Neuronal stem cell (in vitro differentiated cells): ENCODE measurements at regions not wholly inside any gene's neighbourhood (a gene's known extent, or its start where the extent isn't known, plus 50 kb on each side); places are given as distances from the start of the nearest gene placed in this dataset.

Experiments used
- DNase-seq: peaks from one replicate; pipeline ENCODE4 v3.0.0-alpha.2; 2013; ENCODE audit warnings: low spot score
- H2AFZ ChIP-seq: one replicate; pipeline ENCODE4 v1.6.1; 2013; ENCODE audit warnings: mild to moderate bottlenecking, low read length, inconsistent platforms
- H2AK5ac ChIP-seq: 2 replicates; pipeline ENCODE4 v1.6.1; 2013; ENCODE audit warnings: low read depth, mild to moderate bottlenecking, inconsistent platforms, low read length, moderate library complexity, mixed read lengths
- H2BK120ac ChIP-seq: 2 replicates; pipeline ENCODE4 v1.6.1; 2013; ENCODE audit warnings: low read depth, mild to moderate bottlenecking, inconsistent platforms, low read length, moderate library complexity, mixed read lengths
- H2BK12ac ChIP-seq: one replicate; pipeline ENCODE4 v1.6.1; 2013; ENCODE audit warnings: low read length, inconsistent platforms
- H2BK15ac ChIP-seq: 2 replicates; pipeline ENCODE4 v1.6.1; 2013; ENCODE audit warnings: mild to moderate bottlenecking, low read length, inconsistent platforms, mixed read lengths
- H2BK5ac ChIP-seq: one replicate; pipeline ENCODE4 v1.6.1; 2013; ENCODE audit warnings: inconsistent platforms, mild to moderate bottlenecking, low read length, moderate library complexity
- H3K14ac ChIP-seq: one replicate; pipeline ENCODE4 v1.6.1; 2013; ENCODE audit warnings: low read length, inconsistent platforms
- H3K18ac ChIP-seq: 2 replicates; pipeline ENCODE4 v1.6.1; 2013; ENCODE audit warnings: low read length, inconsistent platforms
- H3K23ac ChIP-seq: 2 replicates; pipeline ENCODE4 v1.6.1; 2013; ENCODE audit warnings: low read depth, mild to moderate bottlenecking, mixed read lengths, low read length, inconsistent platforms; ENCODE audit not compliant: poor library complexity
- H3K27ac ChIP-seq: replicated peaks from 3 replicates; pipeline ENCODE4 v1.5.1; 2013; ENCODE audit warnings: low read length, inconsistent platforms
- H3K27me3 ChIP-seq, 3 experiments: 2 replicates each; pipeline ENCODE4 v1.6.1; 2013; ENCODE audit warnings: low read length in 3 of 3, mild to moderate bottlenecking in 2 of 3, inconsistent platforms in 1 of 3, low read depth in 1 of 3, mixed read lengths in 1 of 3, moderate library complexity in 1 of 3; ENCODE audit not compliant: control insufficient read depth in 3 of 3, insufficient read depth in 3 of 3
- H3K36me3 ChIP-seq, 2 donors: replicated peaks in 1 of 2; 2 replicates each; pipeline ENCODE4 v1.6.1; 2013; ENCODE audit warnings: low read length in 2 of 2; ENCODE audit not compliant: control insufficient read depth in 2 of 2, insufficient read depth in 2 of 2
- H3K4ac ChIP-seq: 2 replicates; pipeline ENCODE4 v1.6.1; 2013; ENCODE audit warnings: inconsistent platforms, mild to moderate bottlenecking, low read length, moderate library complexity
- H3K4me1 ChIP-seq, 2 donors: 1 replicate in 1 of 2; 2 replicates in 1 of 2; pipeline ENCODE4 v1.6.1; 2013; ENCODE audit warnings: low read length in 2 of 2, low read depth in 1 of 2; ENCODE audit not compliant: control insufficient read depth in 2 of 2, insufficient read depth in 1 of 2
- H3K4me2 ChIP-seq: one replicate; pipeline ENCODE4 v1.6.1; 2013; ENCODE audit warnings: mild to moderate bottlenecking, low read length, inconsistent platforms; ENCODE audit not compliant: insufficient read depth, poor library complexity, severe bottlenecking
- H3K4me3 ChIP-seq, 2 donors: 2 replicates each; pipeline ENCODE4 v1.5.1; 2013; ENCODE audit warnings: low read length in 2 of 2, mild to moderate bottlenecking in 2 of 2, inconsistent platforms in 1 of 2, moderate library complexity in 1 of 2
- H3K79me1 ChIP-seq: one replicate; pipeline ENCODE4 v1.6.1; 2013; ENCODE audit warnings: low read depth, mild to moderate bottlenecking, inconsistent platforms, low read length, moderate library complexity
- H3K9ac ChIP-seq: one replicate; pipeline ENCODE4 v1.6.1; 2013; ENCODE audit warnings: mild to moderate bottlenecking, low read depth, low read length, inconsistent platforms; ENCODE audit not compliant: poor library complexity
- H3K9me3 ChIP-seq, 2 donors: replicated peaks in 1 of 2; 2 replicates each; pipeline versions ENCODE3 to v1.6.1; 2013; ENCODE audit warnings: low read length in 2 of 2, mild to moderate bottlenecking in 2 of 2, inconsistent platforms in 1 of 2, low read depth in 1 of 2, mixed read lengths in 1 of 2, moderate library complexity in 1 of 2; ENCODE audit not compliant: control insufficient read depth in 2 of 2, insufficient read depth in 1 of 2
- H4K8ac ChIP-seq: one replicate; pipeline ENCODE4 v1.6.1; 2013; ENCODE audit warnings: low read depth, mild to moderate bottlenecking, inconsistent platforms, low read length, moderate library complexity
- H4K91ac ChIP-seq: one replicate; pipeline ENCODE4 v1.6.1; 2013; ENCODE audit warnings: low read length, low read depth, mild to moderate bottlenecking, inconsistent platforms; ENCODE audit not compliant: poor library complexity
- WGBS, 2 donors: extraction: QIAGEN DNeasy Blood & Tissue Kit; methylation state at CpG; one replicate each; pipeline ENCODE4 v1.1.7; 2013; ENCODE audit warnings: missing lambda C conversion rate in 2 of 2, mixed read lengths in 1 of 2; ENCODE audit not compliant: insufficient read length in 2 of 2, insufficient replicate concordance in 1 of 2; ENCODE audit errors: extremely low coverage in 2 of 2; 5-methylcytosine and 5-hydroxymethylcytosine counted together

- no peak overlapping the region for H4K91ac ChIP-seq
- no peak overlapping the region for H4K8ac ChIP-seq
- no peak overlapping the region for H2BK120ac ChIP-seq
- H3K9ac ChIP-seq = no peak overlapping the region
- H3K14ac ChIP-seq = no peak overlapping the region
- H3K27ac ChIP-seq = no peak overlapping the region
- H3K23ac ChIP-seq = no peak overlapping the region
- H3K4ac ChIP-seq = no peak overlapping the region
- no peak overlapping the region for H3K18ac ChIP-seq
- H2BK15ac ChIP-seq = no peak overlapping the region
- no peak overlapping the region for H2AFZ ChIP-seq
- no peaks in the 10 kb centered on the region for H3K4me1 ChIP-seq
- no peaks in the 10 kb centered on the region for H3K9me3 ChIP-seq
- no peaks in the 10 kb centered on the region for H3K36me3 ChIP-seq
- H3K79me1 ChIP-seq = no peaks in the 10 kb centered on the region
- no peak overlapping the region for H2BK12ac ChIP-seq
- no peak overlapping the region for H3K4me2 ChIP-seq
- no peak overlapping the region for H2BK5ac ChIP-seq
- no peak for DNase-seq
- H3K27me3 ChIP-seq = peaks cover 0 to 11% (median 5%) of the 10 kb centered on the region in 3 experiments
- H2AK5ac ChIP-seq = no peak overlapping the region
- no peak overlapping the region for H3K4me3 ChIP-seq
Observed at GRCh38 chr22:22050141-22050775, 67.7 kb upstream of the TOP3B start.

- Histone ChIP-seq H4K91ac (no peak overlapping the region), H2AFZ (no peak overlapping the region), H3K36me3 (no peaks in the 10 kb centered on the region), H3K9ac (no peak overlapping the region), H2BK15ac (no peak overlapping the region), H3K14ac (no peak overlapping the region), H3K23ac (no peak overlapping the region), H4K8ac (no peak overlapping the region), H3K4me3 (no peak overlapping the region), H3K4me2 (no peak overlapping the region), H3K27me3 (peaks cover 0 to 11% (median 5%) of the 10 kb centered on the region in 3 experiments), H3K79me1 (no peaks in the 10 kb centered on the region), H3K18ac (no peak overlapping the region), H3K4ac (no peak overlapping the region), H2BK5ac (no peak overlapping the region), H2BK12ac (no peak overlapping the region), H3K4me1 (no peaks in the 10 kb centered on the region), H3K9me3 (no peaks in the 10 kb centered on the region), H2AK5ac (no peak overlapping the region), H2BK120ac (no peak overlapping the region), H3K27ac (no peak overlapping the region)
- no peak for DNase-seq
- no CpG with 5 or more reads among the region's 1 CpG for WGBS, 2 donors
Observed at GRCh38 chr22:22049684-22050083, 67.1 kb upstream of the TOP3B start.

GRCh38 chr22:22048981-22049531 lies 66.5 kb upstream of the TOP3B start:
- H3K23ac ChIP-seq = no peak overlapping the region
- H3K14ac ChIP-seq = no peak overlapping the region
- H2BK5ac ChIP-seq = no peak overlapping the region
- no peak overlapping the region for H3K4ac ChIP-seq
- H2AFZ ChIP-seq = no peak overlapping the region
- H3K9ac ChIP-seq = no peak overlapping the region
- no peaks in the 10 kb centered on the region for H3K9me3 ChIP-seq
- H2AK5ac ChIP-seq = no peak overlapping the region
- H3K27ac ChIP-seq = no peak overlapping the region
- H4K91ac ChIP-seq = no peak overlapping the region
- DNase-seq = no peak
- no peak overlapping the region for H2BK15ac ChIP-seq
- no peaks in the 10 kb centered on the region for H3K79me1 ChIP-seq
- H3K4me3 ChIP-seq = no peak overlapping the region
- no peak overlapping the region for H2BK12ac ChIP-seq
- no CpG with 5 or more reads among the region's 2 CpGs for WGBS, 2 donors
- H4K8ac ChIP-seq = no peak overlapping the region
- no peak overlapping the region for H3K4me2 ChIP-seq
- no peaks in the 10 kb centered on the region for H3K4me1 ChIP-seq
- no peak overlapping the region for H2BK120ac ChIP-seq
- H3K18ac ChIP-seq = no peak overlapping the region
- H3K36me3 ChIP-seq = no peaks in the 10 kb centered on the region
- peaks cover 0 to 12% (median 5%) of the 10 kb centered on the region in 3 experiments for H3K27me3 ChIP-seq

- Histone ChIP-seq H4K8ac (no peak overlapping the region), H3K23ac (no peak overlapping the region), H3K27ac (no peak overlapping the region), H2BK5ac (no peak overlapping the region), H3K4me2 (no peak overlapping the region), H3K36me3 (no peaks in the 10 kb centered on the region), H2BK12ac (no peak overlapping the region), H2BK15ac (no peak overlapping the region), H3K4ac (no peak overlapping the region), H3K14ac (no peak overlapping the region), H3K27me3 (peaks cover 0 to 16% (median 5%) of the 10 kb centered on the region in 3 experiments), H3K79me1 (no peaks in the 10 kb centered on the region), H3K4me1 (no peaks in the 10 kb centered on the region), H2AK5ac (no peak overlapping the region), H3K9ac (no peak overlapping the region), H3K4me3 (no peak overlapping the region), H2AFZ (no peak overlapping the region), H4K91ac (no peak overlapping the region), H2BK120ac (no peak overlapping the region), H3K9me3 (no peaks in the 10 kb centered on the region), H3K18ac (no peak overlapping the region)
- WGBS, 2 donors = no CpG with 5 or more reads among the region's 2 CpGs
- DNase-seq = no peak
Observed at GRCh38 chr22:22048318-22048942, 65.8 kb upstream of the TOP3B start.
